GM19043 (cell line): ENCODE measurements at regions not wholly inside any gene's neighbourhood (a gene's known extent, or its start where the extent isn't known, plus 50 kb on each side); places are given as distances from the start of the nearest gene placed in this dataset.

ENCODE experiments used
- ATAC-seq: cut with Tn5 transposase; IDR thresholded peaks from one replicate; pipeline ENCODE4 v1.9.1; 2021; ENCODE audit warnings: low read depth; ENCODE audit not compliant: unreplicated experiment

- no peak for ATAC-seq
These were observed 601.2 kb upstream of the SALL3 start for GRCh38 chr18:78378403-78378802.

DNA sequence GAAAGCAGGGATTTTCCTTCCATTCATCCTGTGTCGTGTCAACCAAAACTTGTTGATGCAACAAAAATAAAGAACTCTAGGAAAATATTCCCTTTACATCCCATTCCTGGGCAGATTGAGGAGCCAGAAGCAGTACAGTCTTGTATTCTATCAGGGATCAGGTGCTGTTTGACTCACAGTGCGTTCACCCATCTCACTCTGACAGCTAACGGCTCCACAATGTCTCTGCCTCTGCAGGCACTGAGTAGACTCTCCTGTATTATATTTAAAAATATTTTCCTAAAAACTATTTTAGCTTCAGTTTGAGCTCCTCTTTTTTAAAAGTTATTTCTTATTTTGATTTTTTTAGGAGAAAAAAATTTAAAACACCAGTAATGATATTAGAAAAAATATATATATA lies 600.6 kb upstream of the SALL3 start:
- no peak for ATAC-seq

DNA sequence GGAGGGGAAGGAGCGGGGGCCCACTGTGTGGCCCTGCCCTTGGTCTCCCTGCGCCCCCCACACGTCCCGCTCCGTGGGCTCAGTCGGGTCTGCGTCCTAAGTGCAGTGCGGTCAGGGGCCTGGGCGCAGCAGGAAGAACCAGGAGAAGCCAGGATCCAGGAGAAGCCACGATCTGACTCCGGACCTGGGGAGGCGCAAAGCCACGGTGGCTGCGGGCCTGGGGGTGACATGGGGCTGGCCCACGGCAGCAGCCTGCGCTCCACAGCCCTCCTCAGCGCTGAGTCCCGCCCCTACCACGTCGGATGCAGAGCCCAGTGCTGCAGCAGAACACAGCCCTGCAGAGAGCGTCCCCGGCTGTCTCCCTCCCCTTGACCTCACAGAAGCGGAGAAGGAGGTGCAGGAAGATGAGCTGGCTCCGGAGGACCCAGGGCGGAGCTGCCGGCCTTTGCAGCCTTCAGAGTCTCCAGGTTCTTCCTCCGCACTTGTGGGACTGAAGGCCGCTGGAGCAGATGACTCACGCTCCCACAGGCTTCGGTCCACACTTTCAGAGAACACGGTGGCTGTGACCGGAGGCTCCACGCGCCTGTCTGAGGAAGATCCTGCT lies 589.2 kb upstream of the SALL3 start:
- ATAC-seq: no peak

- no peak for ATAC-seq
These were observed 588.7 kb upstream of the SALL3 start for GRCh38 chr18:78390952-78391348.

DNA sequence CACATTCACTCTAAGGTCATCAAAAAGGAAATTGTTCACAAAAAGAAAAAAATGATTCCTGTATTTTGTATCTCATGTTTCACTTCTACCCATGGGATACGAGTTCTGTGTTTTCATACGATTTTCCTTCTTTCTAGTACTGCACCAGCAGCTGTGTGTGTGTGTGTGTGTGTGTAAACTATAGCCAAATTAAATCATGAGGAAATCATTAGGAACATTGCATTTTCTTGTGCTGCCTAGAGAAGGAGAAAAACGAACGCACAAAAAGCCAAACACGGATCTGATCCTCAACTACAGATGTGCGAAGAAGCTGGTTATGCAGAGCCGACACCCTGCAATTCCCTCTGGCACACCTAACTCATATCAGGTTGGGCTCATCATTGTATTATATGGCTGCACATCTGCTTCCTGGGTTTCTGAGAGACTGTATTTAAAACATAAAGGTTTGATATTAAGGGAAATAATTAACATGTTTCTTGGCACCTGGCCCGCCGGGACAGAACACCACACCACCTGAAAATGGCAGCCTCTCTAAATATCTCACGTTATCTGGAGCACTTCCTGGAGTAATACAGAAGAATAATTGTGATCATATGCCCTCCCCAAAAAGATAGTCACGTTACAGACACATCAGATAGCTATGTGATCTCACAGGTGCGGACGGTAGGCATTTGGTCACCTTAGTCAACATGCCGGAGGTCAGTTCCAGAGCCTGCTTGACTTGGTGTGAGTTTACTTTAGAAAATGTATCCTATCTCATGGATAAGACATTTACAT lies 586.3 kb upstream of the SALL3 start:
- no peak for ATAC-seq

- no peak for ATAC-seq
These were observed 583.5 kb upstream of the SALL3 start for GRCh38 chr18:78396077-78396476.

- ATAC-seq: no peak
These were observed 582.9 kb upstream of the SALL3 start for GRCh38 chr18:78396756-78397155.

- no peak for ATAC-seq
These were observed 579.6 kb upstream of the SALL3 start for GRCh38 chr18:78399992-78400503.

- no peak for ATAC-seq
These were observed 577.2 kb upstream of the SALL3 start for GRCh38 chr18:78402440-78402839.

DNA sequence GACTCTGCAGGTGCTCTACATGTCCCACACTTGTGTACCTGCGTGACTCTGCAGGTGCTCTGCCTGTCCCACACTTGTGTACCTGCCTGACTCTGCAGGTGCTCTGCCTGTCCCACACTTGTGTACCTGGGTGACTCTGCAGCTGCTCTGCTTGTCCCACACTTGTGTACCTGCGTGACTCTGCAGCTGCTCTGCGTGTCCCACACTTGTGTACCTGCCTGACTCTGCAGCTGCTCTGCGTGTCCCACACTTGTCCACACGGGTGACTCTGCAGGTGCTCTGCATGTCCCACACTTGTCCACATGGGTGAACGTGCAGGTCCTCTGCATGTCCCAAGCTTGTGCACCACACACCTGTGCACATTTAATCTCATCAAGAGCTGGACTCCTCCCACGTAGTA lies 576.7 kb upstream of the SALL3 start:
- ATAC-seq: no peak

DNA sequence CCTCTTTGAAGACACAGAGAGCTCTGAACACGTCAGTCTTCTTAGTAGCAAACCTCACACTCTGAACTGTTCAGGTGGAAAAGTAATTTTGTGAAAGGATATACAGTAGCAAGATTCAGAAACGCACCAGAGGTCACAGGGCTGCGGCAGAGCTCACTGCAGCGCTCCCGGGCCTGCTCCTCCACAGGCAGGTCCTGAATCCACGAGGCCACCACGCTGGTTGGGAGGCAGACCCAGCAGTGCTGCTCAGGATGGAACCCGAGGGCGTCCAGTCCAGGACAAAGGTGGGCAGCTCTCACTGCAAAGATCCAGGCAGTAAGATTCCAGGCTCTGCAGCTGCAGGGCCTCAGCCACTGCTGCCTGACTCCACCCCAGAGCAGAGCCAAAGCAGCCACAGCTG lies 576.2 kb upstream of the SALL3 start:
- ATAC-seq: no peak

DNA sequence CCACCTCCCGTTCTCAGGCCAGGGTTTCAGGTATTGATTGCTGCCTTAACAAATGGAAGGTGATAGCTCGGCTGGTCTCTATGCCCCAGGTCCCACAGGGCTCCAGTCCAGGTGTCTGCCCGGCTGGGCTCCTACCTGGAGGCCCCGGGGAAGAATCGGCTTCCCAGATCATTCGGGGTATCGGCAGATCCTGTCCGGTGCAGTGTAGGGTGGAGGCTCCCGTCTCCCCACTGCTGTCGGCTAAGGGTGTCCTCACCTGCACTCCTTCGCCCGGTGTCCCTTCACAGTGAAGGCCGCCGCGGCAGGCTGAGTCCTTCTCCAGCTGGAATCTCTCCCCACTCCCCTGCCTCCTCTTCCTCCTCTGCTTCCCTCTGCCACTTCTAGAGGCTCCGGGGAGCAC lies 573.9 kb upstream of the SALL3 start:
- no peak for ATAC-seq

DNA sequence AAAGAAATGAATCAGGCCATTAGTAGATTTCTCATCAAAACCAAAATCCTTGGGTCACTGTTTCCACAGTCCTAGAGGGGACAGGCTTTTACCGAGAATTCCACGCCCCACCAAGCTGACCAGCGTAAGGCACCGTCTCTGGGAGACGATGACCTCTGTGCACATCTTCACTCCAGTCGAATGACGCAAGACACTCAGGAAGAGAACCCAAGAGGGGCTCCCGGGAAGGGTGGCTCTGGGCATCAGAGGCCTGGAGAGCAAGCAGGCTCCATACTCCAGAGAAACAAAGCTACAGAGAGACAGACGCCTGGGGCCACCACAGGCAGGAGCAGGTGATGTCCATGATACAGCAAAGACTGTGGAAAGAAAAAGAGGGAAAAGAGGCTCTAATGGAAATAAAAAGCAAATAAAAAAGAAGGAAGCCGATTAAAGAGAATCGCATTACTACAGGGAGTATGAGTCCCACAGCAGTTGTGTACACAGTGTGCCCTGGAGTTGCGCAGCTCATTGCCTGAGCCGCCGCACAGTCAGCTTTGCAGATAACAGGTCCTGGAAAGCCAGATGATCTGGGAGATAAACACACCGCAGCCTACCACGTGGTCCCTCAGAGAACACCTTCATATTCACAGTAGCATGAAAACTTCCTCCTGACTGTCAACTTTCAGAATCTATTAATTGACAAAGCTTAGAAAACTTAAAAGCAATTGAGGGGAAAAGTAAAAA lies 572.7 kb upstream of the SALL3 start:
- no peak for ATAC-seq

- no peak for ATAC-seq
These were observed 572.2 kb upstream of the SALL3 start for GRCh38 chr18:78407466-78407844.

DNA sequence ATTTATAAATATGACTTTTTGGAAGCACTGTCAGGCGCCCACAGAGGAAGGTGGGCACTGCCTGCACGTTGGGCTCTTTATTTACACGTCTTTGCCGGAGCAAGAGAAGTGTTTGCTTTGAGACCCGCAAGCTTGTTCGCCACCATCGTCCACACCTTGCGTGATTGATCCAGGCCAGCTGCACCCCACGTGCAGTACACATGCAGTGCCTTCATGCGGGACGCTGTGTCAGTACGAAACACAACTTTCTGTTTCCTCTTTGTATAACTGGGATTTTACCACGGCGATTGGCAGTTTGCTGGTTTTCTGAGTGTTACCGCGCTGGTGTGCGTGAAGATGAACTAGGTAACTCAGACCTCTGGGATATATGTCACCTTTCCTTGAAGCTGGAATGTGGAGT lies 571.0 kb upstream of the SALL3 start:
- ATAC-seq: no peak

DNA sequence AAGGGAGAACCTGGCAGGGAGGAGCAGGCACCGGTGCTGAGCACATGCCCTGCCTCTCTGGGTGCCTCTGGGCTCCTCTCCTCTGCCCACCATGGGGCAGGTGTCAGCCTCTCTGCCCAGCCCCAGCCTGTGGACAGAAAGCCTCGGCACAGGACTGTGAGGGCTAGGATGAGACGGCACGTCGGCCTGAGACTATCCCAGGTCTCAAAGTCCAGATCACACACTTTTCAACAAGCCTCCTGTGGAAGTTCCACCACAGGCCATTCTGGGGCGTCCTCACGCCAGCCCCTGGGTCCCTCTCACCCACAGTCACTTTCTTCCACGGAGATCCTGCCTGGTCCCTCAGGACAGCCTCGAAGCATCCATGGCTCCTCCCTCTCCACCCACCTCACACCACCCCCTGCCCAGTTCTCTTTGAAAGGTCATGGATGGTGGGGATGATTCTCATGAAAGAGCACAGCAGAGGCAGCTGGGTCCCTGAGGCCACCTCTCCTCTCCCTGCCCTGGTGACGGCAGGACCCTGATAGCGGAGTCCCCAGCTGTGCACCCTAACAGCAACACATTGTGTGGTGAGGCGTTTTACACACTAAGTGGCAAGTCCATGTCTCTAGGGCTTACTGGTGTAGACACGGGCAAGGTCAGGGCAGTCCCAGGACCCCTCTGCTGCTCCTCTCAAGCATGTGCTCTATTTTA lies 569.4 kb upstream of the SALL3 start:
- no peak for ATAC-seq

- no peak for ATAC-seq
These were observed 568.1 kb upstream of the SALL3 start for GRCh38 chr18:78411539-78411938.

- no peak for ATAC-seq
These were observed 565.3 kb upstream of the SALL3 start for GRCh38 chr18:78414302-78414701.

- ATAC-seq: no peak
These were observed 562.8 kb upstream of the SALL3 start for GRCh38 chr18:78416853-78417252.

- no peak for ATAC-seq
These were observed 561.2 kb upstream of the SALL3 start for GRCh38 chr18:78418379-78418778.

DNA sequence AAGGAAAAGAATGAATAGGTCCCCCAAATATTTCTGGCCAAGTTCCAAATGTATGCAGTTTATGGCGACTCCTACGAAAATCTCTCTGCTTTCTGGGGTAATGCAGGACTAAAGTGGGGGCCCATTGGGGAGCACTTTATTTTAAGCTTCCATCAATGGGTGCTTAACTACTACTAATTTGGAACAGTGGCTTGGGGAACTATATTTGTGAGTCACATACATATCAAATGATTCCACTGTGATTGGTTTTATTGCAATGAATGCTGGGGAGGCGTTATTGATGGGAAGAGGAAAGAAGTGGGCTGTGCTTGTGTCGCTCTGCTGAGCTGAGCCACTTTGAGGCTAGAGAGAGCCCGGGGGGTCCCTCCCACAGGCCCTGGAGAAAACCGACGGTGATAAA lies 560.4 kb upstream of the SALL3 start:
- no peak for ATAC-seq
